Panc1 (cell line): ENCODE measurements at regions not wholly inside any gene's neighbourhood (a gene's known extent, or its start where the extent isn't known, plus 50 kb on each side); places are given as distances from the start of the nearest gene placed in this dataset.

Experiments
- CTCF ChIP-seq: fragments of 450-650 bp; IDR thresholded peaks from 2 replicates; pipeline ENCODE4 v1.5.1; 2017; ENCODE audit warnings: mild to moderate bottlenecking
- POLR2AphosphoS5 ChIP-seq: IDR thresholded peaks from 2 replicates; pipeline ENCODE4 v1.6.1; 2012; ENCODE audit warnings: mild to moderate bottlenecking, low read depth, low read length, moderate library complexity
- REST ChIP-seq, 2 experiments: IDR thresholded peaks; 2 replicates each; pipeline ENCODE4 v1.6.1; 2011 to 2012; ENCODE audit warnings: low read depth in 2 of 2, control low read depth in 1 of 2, low read length in 1 of 2, mild to moderate bottlenecking in 1 of 2, moderate library complexity in 1 of 2; ENCODE audit not compliant: insufficient read depth in 1 of 2

GRCh38 chr2:240347949-240348500 lies 87.4 kb upstream of the GPC1 start:
- TF ChIP-seq REST (IDR thresholded peaks at IDR 0.05; ENCODE audit: insufficient read depth in 1 of 2, low read depth in 2 of 2, low read length in 1 of 2) (no peak), CTCF (no peak), POLR2AphosphoS5 (no peak)
